GM12892 (cell line): ENCODE measurements at regions not wholly inside any gene's neighbourhood (a gene's known extent, or its start where the extent isn't known, plus 50 kb on each side); places are given as distances from the start of the nearest gene placed in this dataset.

Experiments
- POLR2A ChIP-seq: IDR thresholded peaks from 2 replicates; pipeline ENCODE4 v1.6.1; 2011; ENCODE audit warnings: low read depth, low read length, control low read depth
- POLR2AphosphoS5 ChIP-seq: IDR thresholded peaks from 2 replicates; pipeline ENCODE4 v1.6.1; 2011; ENCODE audit warnings: low read depth, low read length, control low read depth
- TAF1 ChIP-seq: IDR thresholded peaks from 2 replicates; pipeline ENCODE4 v1.6.1; 2011; ENCODE audit warnings: low read depth, mild to moderate bottlenecking, control low read depth, low read length, borderline replicate concordance

DNA sequence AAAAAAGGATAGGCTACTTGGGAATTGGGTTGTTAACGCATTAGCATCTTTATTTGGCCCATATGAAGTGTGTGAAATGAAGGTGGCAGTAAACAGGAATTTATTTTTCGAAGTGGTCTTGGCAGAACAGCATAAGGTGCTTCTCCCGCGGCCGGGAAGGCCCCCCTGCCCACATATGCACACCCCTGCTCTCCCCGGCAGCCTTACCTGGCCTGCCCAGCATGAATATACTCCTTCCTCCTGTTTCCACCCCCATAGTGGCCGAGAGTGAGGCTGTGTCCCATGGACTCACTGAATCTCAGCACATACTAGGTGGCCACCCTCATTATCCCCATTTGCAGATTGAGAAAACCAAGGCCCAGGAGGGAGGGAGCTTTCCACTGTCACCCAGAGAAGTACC is 54.0 kb upstream of the OLFM1 start:
- TF ChIP-seq TAF1 (no peak), POLR2A (no peak), POLR2AphosphoS5 (no peak)
